Spleen (tissue), 7 donors: ENCODE measurements at regions not wholly inside any gene's neighbourhood (a gene's known extent, or its start where the extent isn't known, plus 50 kb on each side); places are given as distances from the start of the nearest gene placed in this dataset.

Experiments used
- POLR2A ChIP-seq, 3 donors: fragments of 450-650 bp; IDR thresholded peaks; one replicate each; pipeline ENCODE4 v1.5.1; 2017; ENCODE audit warnings: antibody characterized with exemption in 3 of 3, mild to moderate bottlenecking in 1 of 3
- POLR2AphosphoS5 ChIP-seq, 3 donors: sonication (generic); formaldehyde crosslinking; IDR thresholded peaks; one replicate each; pipeline ENCODE4 v1.5.1; 2017; ENCODE audit warnings: antibody characterized with exemption in 3 of 3
- TF ChIP-seq, protein P1 (sequence below), 11 experiments: fragments of 200-600 bp in 7 of 11; fragments of 450-650 bp in 4 of 11; sonication (generic) in 4 of 11; IDR thresholded peaks in 8 of 11; conservative IDR thresholded peaks in 3 of 11; 1 replicate in 7 of 11; 2 replicates in 4 of 11; pipeline versions ENCODE4 v1.4.0 to v1.8.0; 2016 to 2021; ENCODE audit warnings: antibody characterized with exemption in 11 of 11, inconsistent platforms in 4 of 11, mild to moderate bottlenecking in 1 of 11
- donor health status: DM: no; HTN: no; CAD: no; lungs with moderate emphysema.
- donor health status: DM: no; HTN: no; CAD: no.
- donor health status: DM: no; HTN: no; CAD: no.

DNA sequence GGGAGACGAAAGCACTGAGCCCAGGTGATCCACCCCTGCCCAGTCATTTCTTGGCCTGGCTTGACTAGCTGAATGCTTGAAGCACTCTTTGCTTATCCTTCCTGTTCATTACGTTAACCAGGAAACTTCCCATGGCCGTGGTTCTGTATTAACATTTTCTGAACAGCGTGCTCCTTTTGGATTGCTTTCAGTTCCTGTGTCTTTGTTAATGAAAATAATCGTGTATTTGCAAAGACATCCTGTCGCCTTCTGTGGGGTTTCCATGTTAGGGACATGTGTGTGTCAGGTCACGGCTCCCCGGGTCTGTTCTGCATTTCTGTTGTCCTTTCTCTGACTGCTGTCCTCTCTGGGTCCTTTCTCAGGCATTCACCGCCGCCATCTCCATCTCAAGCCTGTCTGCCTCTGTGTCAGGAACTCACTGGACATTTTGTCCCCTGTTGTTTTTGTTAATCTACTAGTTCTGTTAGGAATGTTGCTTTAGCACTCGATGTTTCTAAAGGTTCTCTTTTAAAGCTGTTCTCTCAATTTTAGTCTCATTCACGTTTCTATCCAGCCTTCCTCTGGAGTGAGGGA, 434.1 kb upstream of the HS6ST1 start:
- TF ChIP-seq POLR2A (IDR thresholded peaks at IDR 0.05) (no peak), POLR2AphosphoS5 (IDR thresholded peaks at IDR 0.05) (no peak)
- TF ChIP-seq, protein P1, sequence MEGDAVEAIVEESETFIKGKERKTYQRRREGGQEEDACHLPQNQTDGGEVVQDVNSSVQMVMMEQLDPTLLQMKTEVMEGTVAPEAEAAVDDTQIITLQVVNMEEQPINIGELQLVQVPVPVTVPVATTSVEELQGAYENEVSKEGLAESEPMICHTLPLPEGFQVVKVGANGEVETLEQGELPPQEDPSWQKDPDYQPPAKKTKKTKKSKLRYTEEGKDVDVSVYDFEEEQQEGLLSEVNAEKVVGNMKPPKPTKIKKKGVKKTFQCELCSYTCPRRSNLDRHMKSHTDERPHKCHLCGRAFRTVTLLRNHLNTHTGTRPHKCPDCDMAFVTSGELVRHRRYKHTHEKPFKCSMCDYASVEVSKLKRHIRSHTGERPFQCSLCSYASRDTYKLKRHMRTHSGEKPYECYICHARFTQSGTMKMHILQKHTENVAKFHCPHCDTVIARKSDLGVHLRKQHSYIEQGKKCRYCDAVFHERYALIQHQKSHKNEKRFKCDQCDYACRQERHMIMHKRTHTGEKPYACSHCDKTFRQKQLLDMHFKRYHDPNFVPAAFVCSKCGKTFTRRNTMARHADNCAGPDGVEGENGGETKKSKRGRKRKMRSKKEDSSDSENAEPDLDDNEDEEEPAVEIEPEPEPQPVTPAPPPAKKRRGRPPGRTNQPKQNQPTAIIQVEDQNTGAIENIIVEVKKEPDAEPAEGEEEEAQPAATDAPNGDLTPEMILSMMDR (IDR thresholded peaks at IDR 0.05 in 8 of 11, conservative IDR thresholded peaks at IDR 0.05 in 3 of 11): no peak
